GM23248 (cell line): ENCODE measurements at regions not wholly inside any gene's neighbourhood (a gene's known extent, or its start where the extent isn't known, plus 50 kb on each side); places are given as distances from the start of the nearest gene placed in this dataset.

Experiments used
- EZH2 ChIP-seq: fragments of 200-600 bp; sonication (generic); IDR thresholded peaks from 2 replicates; pipeline ENCODE4 v1.6.1; 2018; ENCODE audit warnings: antibody characterized with exemption, mild to moderate bottlenecking; ENCODE audit not compliant: insufficient read depth, poor library complexity, severe bottlenecking
- EZH2phosphoT487 ChIP-seq: fragments of 200-600 bp; sonication (generic); IDR thresholded peaks from 2 replicates; pipeline ENCODE4 v1.6.1; 2018; ENCODE audit warnings: antibody characterized with exemption, moderate library complexity, mild to moderate bottlenecking, low read depth; ENCODE audit not compliant: insufficient read depth

- TF ChIP-seq EZH2 = no peak
- TF ChIP-seq EZH2phosphoT487 = no peak
Observed at GRCh38 chr15:36458411-36458810, 121.0 kb upstream of the CDIN1 start.
